ENCODE measurements at regions not wholly inside any gene's neighbourhood (a gene's known extent, or its start where the extent isn't known, plus 50 kb on each side); places are given as distances from the start of the nearest gene placed in this dataset.

- no peak for FAIRE-seq
- no peak overlapping the region for H3K4me3 ChIP-seq (ENCODE audit: low read depth, low read length)
- no peak for TF ChIP-seq CTCF (IDR thresholded peaks at IDR 0.05; ENCODE audit: insufficient read depth, low read length, severe bottlenecking)
- no peaks in the 10 kb centered on the region for H3K27me3 ChIP-seq (ENCODE audit: control insufficient read depth, insufficient read depth, low read length)
- no peak for DNase-seq (ENCODE audit: low read depth)
- no peaks in the 10 kb centered on the region for H3K36me3 ChIP-seq (ENCODE audit: control insufficient read depth, insufficient read depth, low read length)
These were observed 291.8 kb upstream of the DDI1 start for GRCh38 chr11:103744496-103745153.

GRCh38 chr11:103749158-103749557 lies 287.3 kb upstream of the DDI1 start:
- no peak for FAIRE-seq

GRCh38 chr11:103768816-103769215 lies 267.6 kb upstream of the DDI1 start:
- DNase-seq (ENCODE audit: low read depth) (no peak), FAIRE-seq (no peak)
- Histone ChIP-seq H3K36me3 (ENCODE audit: control insufficient read depth, insufficient read depth, low read length) (no peaks in the 10 kb centered on the region), H3K4me3 (ENCODE audit: low read depth, low read length) (no peak overlapping the region), H3K27me3 (ENCODE audit: control insufficient read depth, insufficient read depth, low read length) (no peaks in the 10 kb centered on the region)
- no peak for TF ChIP-seq CTCF (IDR thresholded peaks at IDR 0.05; ENCODE audit: insufficient read depth, low read length, severe bottlenecking)

More at GRCh38 chr11:103749158-103749557, 287.3 kb upstream of the DDI1 start:
- TF ChIP-seq CTCF (IDR thresholded peaks at IDR 0.05; ENCODE audit: insufficient read depth, low read length, severe bottlenecking), result no peak
- H3K4me3 ChIP-seq (ENCODE audit: low read depth, low read length), result no peak overlapping the region
- no peaks in the 10 kb centered on the region for H3K36me3 ChIP-seq (ENCODE audit: control insufficient read depth, insufficient read depth, low read length)
- peak; percentile 65 for DNase-seq (ENCODE audit: low read depth)
- H3K27me3 ChIP-seq (ENCODE audit: control insufficient read depth, insufficient read depth, low read length), result no peaks in the 10 kb centered on the region

- FAIRE-seq (no peak), DNase-seq (ENCODE audit: low read depth) (no peak)
- no peak overlapping the region for H3K4me3 ChIP-seq (ENCODE audit: low read depth, low read length)
- no peaks in the 10 kb centered on the region for H3K36me3 ChIP-seq (ENCODE audit: control insufficient read depth, insufficient read depth, low read length)
- no peak for TF ChIP-seq CTCF (IDR thresholded peaks at IDR 0.05; ENCODE audit: insufficient read depth, low read length, severe bottlenecking)
- no peaks in the 10 kb centered on the region for H3K27me3 ChIP-seq (ENCODE audit: control insufficient read depth, insufficient read depth, low read length)
These were observed 263.4 kb upstream of the DDI1 start for GRCh38 chr11:103773059-103773458.

- Histone ChIP-seq H3K27me3 (ENCODE audit: control insufficient read depth, insufficient read depth, low read length) (no peaks in the 10 kb centered on the region), H3K36me3 (ENCODE audit: control insufficient read depth, insufficient read depth, low read length) (no peaks in the 10 kb centered on the region), H3K4me3 (ENCODE audit: low read depth, low read length) (no peak overlapping the region)
- DNase-seq (ENCODE audit: low read depth), result no peak
- no peak for FAIRE-seq
- no peak for TF ChIP-seq CTCF (IDR thresholded peaks at IDR 0.05; ENCODE audit: insufficient read depth, low read length, severe bottlenecking)
These were observed 262.9 kb upstream of the DDI1 start for GRCh38 chr11:103773537-103773936.

- H3K27me3 ChIP-seq (ENCODE audit: control insufficient read depth, insufficient read depth, low read length), result no peaks in the 10 kb centered on the region
- DNase-seq (ENCODE audit: low read depth) (peak; percentile 92), FAIRE-seq (no peak)
- no peak overlapping the region for H3K4me3 ChIP-seq (ENCODE audit: low read depth, low read length)
- TF ChIP-seq CTCF (IDR thresholded peaks at IDR 0.05; ENCODE audit: insufficient read depth, low read length, severe bottlenecking), result no peak
- H3K36me3 ChIP-seq (ENCODE audit: control insufficient read depth, insufficient read depth, low read length), result no peaks in the 10 kb centered on the region
These were observed 257.4 kb upstream of the DDI1 start for GRCh38 chr11:103779054-103779453.

All from bronchial epithelial cell (primary cell).